Muscle layer of duodenum (tissue), 2 donors: ENCODE measurements at regions not wholly inside any gene's neighbourhood (a gene's known extent, or its start where the extent isn't known, plus 50 kb on each side); places are given as distances from the start of the nearest gene placed in this dataset.

Source experiments
- H3K27ac ChIP-seq: one replicate; pipeline ENCODE4 v1.7.0; 2013; ENCODE audit warnings: mild to moderate bottlenecking, low read length
- H3K27me3 ChIP-seq: one replicate; pipeline ENCODE4 v1.7.0; 2013; ENCODE audit warnings: low read depth, mild to moderate bottlenecking, control low read depth, low read length
- H3K36me3 ChIP-seq, 2 donors: one replicate each; pipeline ENCODE4 v1.7.0; 2013; ENCODE audit warnings: low read length in 2 of 2, control low read depth in 1 of 2, mild to moderate bottlenecking in 1 of 2; ENCODE audit not compliant: insufficient read depth in 2 of 2, control insufficient read depth in 1 of 2
- H3K4me1 ChIP-seq, 2 donors: one replicate each; pipeline ENCODE4 v1.7.0; 2013; ENCODE audit warnings: low read length in 2 of 2, mild to moderate bottlenecking in 2 of 2, control low read depth in 1 of 2, moderate library complexity in 1 of 2; ENCODE audit not compliant: insufficient read depth in 2 of 2, control insufficient read depth in 1 of 2
- H3K4me3 ChIP-seq, 2 donors: one replicate each; pipeline ENCODE4 v1.7.0; 2013; ENCODE audit warnings: low read length in 2 of 2, low read depth in 1 of 2, mild to moderate bottlenecking in 1 of 2
- H3K9me3 ChIP-seq, 2 donors: one replicate each; pipeline ENCODE4 v1.7.0; 2013; ENCODE audit warnings: low read length in 2 of 2, control low read depth in 1 of 2, mild to moderate bottlenecking in 1 of 2; ENCODE audit not compliant: control insufficient read depth in 1 of 2
- donor health status: healthy.

DNA sequence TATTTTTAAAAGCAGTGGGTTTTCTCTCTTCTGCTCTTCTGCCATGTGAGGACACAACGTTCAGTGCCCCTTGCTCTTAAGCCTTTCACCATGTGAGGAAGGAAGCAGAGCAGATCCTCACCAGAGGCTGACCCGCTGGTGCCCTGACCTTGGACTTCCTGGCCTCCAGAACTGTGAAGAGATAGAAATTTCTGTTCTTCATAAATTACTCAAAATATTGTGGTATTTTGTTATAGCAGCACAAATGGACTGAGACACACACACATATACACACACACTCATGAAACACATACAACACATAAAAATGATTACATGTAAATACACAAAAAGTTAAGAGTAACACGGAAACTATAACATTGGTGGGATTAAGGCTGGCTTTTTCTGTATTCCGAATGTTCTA lies 244.8 kb upstream of the NOCT start:
- no peak overlapping the region for H3K4me3 ChIP-seq
- no peaks in the 10 kb centered on the region for H3K36me3 ChIP-seq
- no peaks in the 10 kb centered on the region for H3K9me3 ChIP-seq
- H3K4me1 ChIP-seq: no peaks in the 10 kb centered on the region
- H3K27ac ChIP-seq: no peak overlapping the region
- no peaks in the 10 kb centered on the region for H3K27me3 ChIP-seq

DNA sequence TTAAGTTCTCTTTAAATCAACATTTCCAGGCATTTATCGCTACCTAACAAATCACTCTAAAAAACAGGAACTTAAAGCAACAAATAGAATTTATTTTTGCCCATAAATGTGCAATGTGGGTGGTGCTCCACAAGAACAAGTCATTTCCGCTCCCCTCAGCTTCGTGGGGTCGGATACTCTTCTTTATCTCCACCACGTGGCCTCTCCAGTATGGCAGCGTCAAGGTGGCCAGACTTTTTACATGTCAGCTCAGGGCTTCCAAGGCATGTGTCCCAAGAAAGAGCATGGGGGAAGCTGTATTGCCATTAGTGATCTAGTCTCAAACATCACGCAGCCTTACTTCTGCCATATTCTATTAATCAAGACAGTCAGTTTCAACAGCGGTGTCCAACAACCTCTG lies 249.2 kb upstream of the NOCT start:
- Histone ChIP-seq H3K27me3 (no peaks in the 10 kb centered on the region), H3K4me1 (no peaks in the 10 kb centered on the region), H3K4me3 (no peak overlapping the region), H3K36me3 (no peaks in the 10 kb centered on the region), H3K27ac (no peak overlapping the region), H3K9me3 (no peaks in the 10 kb centered on the region)

DNA sequence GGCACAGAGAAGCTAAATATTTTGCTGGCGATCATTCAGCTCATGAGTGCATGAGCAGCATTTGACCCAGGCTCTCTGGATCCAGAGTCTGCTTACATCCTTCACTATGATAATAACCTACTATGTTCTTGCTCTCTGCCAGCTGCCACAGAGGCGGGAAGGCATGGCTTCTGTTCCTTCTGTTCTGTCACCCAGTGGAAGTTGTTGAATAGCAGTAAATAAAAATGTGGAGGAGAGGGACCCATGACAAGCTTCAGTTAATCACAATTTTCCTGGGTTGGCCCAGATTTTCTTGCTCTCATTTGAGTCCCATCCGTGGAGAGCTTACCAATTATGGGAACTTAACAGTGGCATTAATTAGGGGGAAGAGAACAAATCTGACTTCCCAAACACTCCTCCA lies 250.1 kb upstream of the NOCT start:
- Histone ChIP-seq H3K4me1 (no peaks in the 10 kb centered on the region), H3K27me3 (no peaks in the 10 kb centered on the region), H3K36me3 (no peaks in the 10 kb centered on the region), H3K27ac (no peak overlapping the region), H3K9me3 (no peaks in the 10 kb centered on the region), H3K4me3 (no peak overlapping the region)

DNA sequence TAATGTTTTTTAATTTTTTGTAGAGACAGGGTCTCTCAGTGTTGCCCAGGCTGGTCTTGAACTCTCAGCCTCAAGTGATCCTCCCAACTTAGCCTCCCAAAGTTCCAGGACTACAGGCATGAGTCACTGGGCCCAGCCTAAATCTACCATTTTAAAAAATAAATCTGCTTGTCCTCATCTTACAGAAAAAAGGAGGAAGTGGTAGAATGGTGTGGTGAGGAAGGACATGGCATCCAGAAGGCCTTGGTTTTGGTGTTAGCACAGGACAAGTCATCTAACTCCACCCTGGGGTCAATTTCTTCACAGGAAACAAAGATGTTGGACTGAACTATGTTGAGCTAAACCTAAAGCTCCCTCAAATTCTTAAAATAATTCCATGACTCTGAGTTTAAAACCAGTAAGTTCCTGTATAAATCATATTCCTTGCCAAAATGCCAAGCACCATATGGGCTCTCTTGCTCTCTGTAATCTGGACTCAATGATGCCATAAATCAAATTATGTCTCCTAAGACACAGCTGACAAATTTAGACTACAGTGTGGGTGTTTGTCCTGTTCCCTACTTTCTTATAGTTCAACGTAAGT lies 253.9 kb upstream of the NOCT start:
- Histone ChIP-seq H3K36me3 (no peaks in the 10 kb centered on the region), H3K4me3 (no peak overlapping the region), H3K27ac (no peak overlapping the region), H3K27me3 (no peaks in the 10 kb centered on the region), H3K4me1 (no peaks in the 10 kb centered on the region), H3K9me3 (no peaks in the 10 kb centered on the region)

DNA sequence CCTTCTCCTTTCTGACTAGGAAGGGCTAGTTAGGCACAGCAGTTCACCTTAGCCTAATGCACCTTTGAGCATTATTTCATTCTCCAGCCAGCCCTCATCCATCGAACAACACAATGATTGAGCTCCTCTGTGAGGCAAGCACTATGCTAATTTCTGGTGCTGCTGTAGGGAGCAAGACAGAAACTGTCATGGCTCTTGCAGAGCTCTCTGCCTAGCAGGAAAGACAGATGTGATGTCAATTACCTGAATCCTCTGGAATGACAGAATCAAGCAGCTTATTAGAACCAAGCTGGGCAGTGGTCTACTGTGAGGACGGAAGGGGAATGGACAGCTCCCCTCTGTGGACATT lies 256.1 kb upstream of the NOCT start:
- Histone ChIP-seq H3K36me3 (no peaks in the 10 kb centered on the region), H3K9me3 (no peaks in the 10 kb centered on the region), H3K4me3 (no peak overlapping the region), H3K27me3 (no peaks in the 10 kb centered on the region), H3K4me1 (no peaks in the 10 kb centered on the region), H3K27ac (no peak overlapping the region)

DNA sequence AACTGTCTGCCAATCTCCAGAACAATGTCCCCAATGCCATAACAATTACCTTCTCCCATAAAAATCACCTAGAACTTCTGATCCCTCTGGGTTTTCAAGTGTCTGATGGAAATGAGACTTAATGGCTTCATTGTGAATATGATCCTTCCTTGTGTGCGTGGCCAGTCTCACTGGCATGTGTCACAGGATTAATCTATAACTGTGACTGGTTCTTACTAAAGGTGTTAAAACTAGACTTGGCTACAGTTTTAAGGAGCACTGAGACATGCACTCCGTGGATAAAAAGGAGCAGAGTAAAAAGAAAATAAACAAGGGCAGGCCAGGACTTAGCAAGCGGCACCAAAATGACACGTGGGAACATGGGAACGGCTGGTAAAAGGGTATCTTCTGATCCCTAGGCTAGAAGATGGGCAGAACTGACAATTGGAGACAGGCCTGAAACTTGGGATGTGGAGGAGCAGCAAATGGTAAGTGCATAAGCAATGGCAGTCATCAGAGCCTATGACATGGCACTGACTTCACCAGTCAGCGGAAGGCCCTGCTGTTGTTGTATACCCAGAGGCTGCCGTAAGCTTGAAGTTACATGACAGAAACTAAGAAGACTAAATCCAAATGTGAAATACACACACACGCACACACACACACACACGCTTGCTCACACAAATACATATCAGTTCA lies 256.6 kb upstream of the NOCT start:
- Histone ChIP-seq H3K27ac (no peak overlapping the region), H3K9me3 (no peaks in the 10 kb centered on the region), H3K4me1 (no peaks in the 10 kb centered on the region), H3K4me3 (no peak overlapping the region), H3K36me3 (no peaks in the 10 kb centered on the region), H3K27me3 (no peaks in the 10 kb centered on the region)

DNA sequence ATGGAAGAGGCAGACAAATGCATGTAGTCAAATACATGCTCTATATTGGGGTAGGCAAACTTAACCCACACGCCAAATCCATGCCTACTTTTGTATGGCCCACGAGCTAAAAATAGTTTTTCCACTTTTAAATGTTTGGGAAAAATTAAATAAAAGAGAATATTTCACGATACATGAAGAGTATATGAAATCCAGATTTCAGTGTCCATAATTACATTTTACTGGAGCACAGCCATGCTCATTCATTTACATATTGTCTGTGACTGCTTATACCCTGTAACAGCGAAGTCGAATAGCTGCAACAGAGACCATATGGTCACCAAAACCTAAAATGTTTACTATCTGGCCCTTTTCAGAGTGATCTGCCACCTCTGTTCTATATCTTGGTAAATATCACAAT lies 257.4 kb upstream of the NOCT start:
- Histone ChIP-seq H3K27ac (no peak overlapping the region), H3K9me3 (peaks cover 0 to 1% of the 10 kb centered on the region in 2 donors), H3K4me1 (no peaks in the 10 kb centered on the region), H3K36me3 (no peaks in the 10 kb centered on the region), H3K27me3 (no peaks in the 10 kb centered on the region), H3K4me3 (no peak overlapping the region)

DNA sequence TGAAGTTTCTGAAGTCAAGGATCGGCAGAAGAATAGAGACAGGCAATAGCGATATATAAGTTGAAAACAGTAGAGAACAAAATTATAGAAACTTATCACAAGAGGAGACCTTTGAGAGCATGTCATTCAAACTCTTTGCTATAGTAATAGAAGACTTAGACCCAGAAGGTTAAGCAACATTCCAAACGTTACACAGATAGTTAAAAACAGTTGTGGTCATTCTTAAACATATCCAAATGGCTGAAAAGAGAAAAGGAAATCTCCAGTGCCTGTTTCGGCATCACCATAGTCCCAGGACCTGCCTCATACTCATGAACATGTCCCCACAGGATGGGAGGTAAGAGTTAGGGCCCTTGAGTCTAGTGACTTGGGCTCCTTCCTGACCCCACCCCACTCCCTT lies 258.1 kb upstream of the NOCT start:
- Histone ChIP-seq H3K27me3 (no peaks in the 10 kb centered on the region), H3K4me1 (no peaks in the 10 kb centered on the region), H3K27ac (no peak overlapping the region), H3K4me3 (no peak overlapping the region), H3K9me3 (peaks cover 0 to 2% of the 10 kb centered on the region in 2 donors), H3K36me3 (no peaks in the 10 kb centered on the region)

DNA sequence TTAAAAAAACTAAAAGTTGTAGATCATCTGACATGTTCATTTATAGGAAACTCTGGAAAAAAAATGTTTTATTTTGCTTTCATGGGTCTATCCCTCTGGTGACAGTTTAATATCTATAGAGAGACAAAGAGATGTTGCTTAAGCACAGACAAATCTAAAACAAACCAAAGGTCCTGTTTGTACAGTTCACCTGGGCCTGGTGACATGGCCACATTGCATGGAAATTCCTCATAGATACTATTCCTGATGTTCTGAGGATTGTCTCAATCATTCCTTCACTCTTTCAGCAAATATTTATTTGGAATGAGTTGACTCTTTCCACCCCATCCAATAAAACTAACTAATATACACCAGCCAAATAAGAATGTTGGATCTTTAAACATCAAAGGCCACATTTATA lies 259.1 kb upstream of the NOCT start:
- Histone ChIP-seq H3K9me3 (peaks cover 0 to 2% of the 10 kb centered on the region in 2 donors), H3K4me1 (no peaks in the 10 kb centered on the region), H3K27me3 (no peaks in the 10 kb centered on the region), H3K27ac (no peak overlapping the region), H3K4me3 (no peak overlapping the region), H3K36me3 (no peaks in the 10 kb centered on the region)

DNA sequence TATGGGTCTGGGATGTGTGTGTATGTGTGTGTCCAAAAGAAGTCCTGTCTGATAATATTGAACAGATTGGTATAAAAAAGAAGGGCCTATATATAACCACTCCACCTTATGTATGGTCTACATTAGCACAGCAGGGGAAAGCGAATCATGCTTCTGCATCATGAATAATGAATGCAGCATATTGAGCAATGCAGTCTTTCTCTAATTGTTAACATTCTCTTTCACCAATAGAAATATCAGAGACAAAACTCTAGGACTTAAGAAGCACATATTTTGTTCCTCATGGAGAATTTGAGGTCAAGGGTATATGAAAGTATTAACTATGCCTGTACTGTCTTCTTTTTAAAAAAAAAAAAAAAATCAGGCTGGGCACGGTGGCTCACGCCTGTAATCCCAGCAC lies 264.3 kb upstream of the NOCT start:
- H3K27me3 ChIP-seq: no peaks in the 10 kb centered on the region
- H3K36me3 ChIP-seq: no peaks in the 10 kb centered on the region
- H3K4me3 ChIP-seq: no peak overlapping the region
- no peak overlapping the region for H3K27ac ChIP-seq
- H3K4me1 ChIP-seq: no peaks in the 10 kb centered on the region
- peaks cover 0 to 5% of the 10 kb centered on the region in 2 donors for H3K9me3 ChIP-seq

DNA sequence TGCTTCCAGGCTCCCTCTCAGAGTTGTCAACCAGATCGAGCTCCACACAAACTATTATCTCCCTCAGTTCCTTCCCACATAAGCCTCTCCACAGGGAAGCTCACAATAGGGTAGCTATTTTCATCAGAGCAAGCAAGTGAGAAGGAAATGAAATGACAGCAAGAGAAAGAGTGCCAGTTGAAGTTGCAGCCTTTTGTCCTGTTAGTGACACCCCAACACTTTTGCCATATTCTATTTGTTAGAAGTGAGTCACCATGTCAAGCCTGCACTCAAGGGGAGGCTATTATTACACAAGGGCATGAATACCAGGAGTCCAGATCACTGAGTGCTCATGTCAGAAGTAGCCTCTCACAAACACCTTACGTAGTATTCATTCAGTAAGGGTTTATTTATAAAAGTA lies 266.3 kb upstream of the NOCT start:
- Histone ChIP-seq H3K36me3 (no peaks in the 10 kb centered on the region), H3K4me3 (no peak overlapping the region), H3K9me3 (peaks cover 0 to 5% of the 10 kb centered on the region in 2 donors), H3K27me3 (no peaks in the 10 kb centered on the region), H3K27ac (no peak overlapping the region), H3K4me1 (no peaks in the 10 kb centered on the region)

DNA sequence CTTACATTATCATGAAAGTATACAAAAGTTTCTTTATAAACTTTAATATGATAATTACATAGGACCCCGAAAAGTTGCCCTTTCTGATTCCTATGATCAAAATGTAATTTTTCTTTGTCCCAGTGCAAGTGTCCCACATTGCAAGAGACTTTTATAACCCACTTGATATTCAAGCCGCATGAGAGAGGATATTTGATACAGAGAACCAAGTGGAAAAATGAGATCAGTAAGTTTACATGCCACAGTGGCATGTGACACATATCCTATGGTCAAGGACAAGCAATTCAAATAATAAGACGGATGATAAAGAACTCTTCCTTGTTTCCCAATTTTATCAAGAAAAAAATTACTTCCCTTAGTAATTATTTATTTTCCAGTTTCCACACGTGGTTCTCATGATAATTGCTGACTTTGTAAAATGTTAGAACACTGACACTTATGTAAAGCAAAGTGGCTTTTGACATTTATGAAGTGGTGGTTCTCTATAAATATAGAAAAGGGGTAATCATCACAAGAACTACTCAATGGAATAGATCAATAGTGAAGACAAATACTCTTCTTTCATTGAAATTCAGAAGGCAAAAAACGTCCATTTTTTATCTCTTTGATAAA lies 273.7 kb upstream of the NOCT start:
- H3K4me1 ChIP-seq: no peaks in the 10 kb centered on the region
- H3K27ac ChIP-seq: no peak overlapping the region
- H3K4me3 ChIP-seq: no peak overlapping the region
- H3K27me3 ChIP-seq: no peaks in the 10 kb centered on the region
- H3K36me3 ChIP-seq: no peaks in the 10 kb centered on the region
- H3K9me3 ChIP-seq: no peaks in the 10 kb centered on the region
